AG04449 (cell line): ENCODE measurements at regions not wholly inside any gene's neighbourhood (a gene's known extent, or its start where the extent isn't known, plus 50 kb on each side); places are given as distances from the start of the nearest gene placed in this dataset.

ENCODE experiments used
- CTCF ChIA-PET: fragments of 350-600 bp; formaldehyde crosslinking; extraction: SDS; loops from one replicate; lab custom pipeline; 2021; ENCODE audit warnings: antibody characterized with exemption; lab: Yijun Ruan, JAX
- POLR2A ChIA-PET: fragments of 400-600, 350-600 bp; formaldehyde crosslinking; extraction: SDS; loops from one replicate; lab custom pipeline; 2020; ENCODE audit warnings: antibody characterized with exemption, inconsistent platforms; lab: Yijun Ruan, JAX
- DNase-seq: peaks from one replicate; pipeline ENCODE4 v3.0.0-alpha.2; 2010; ENCODE audit warnings: low read depth, low spot score
- H3K4me3 ChIP-seq: 2 replicates; pipeline ENCODE4 v1.5.1; 2011; ENCODE audit warnings: low read depth, mild to moderate bottlenecking, control low read depth, low read length
- CTCF ChIP-seq: IDR thresholded peaks from one replicate; pipeline ENCODE4 v1.5.1; 2011; ENCODE audit warnings: mild to moderate bottlenecking, moderate library complexity, low read length, control low read depth, inconsistent platforms; ENCODE audit not compliant: insufficient read depth; ENCODE audit errors: missing control alignments

- H3K4me3 ChIP-seq: no peak overlapping the region
- no peak for DNase-seq
- ChIA-PET POLR2A (no interaction called here), CTCF (interaction anchor here (1.3 kb wide), 1 partner anchor 9 kb away, joined by 3 read pairs; no protein-coding TSS in a partner anchor)
- TF ChIP-seq CTCF: no peak
Measured at GRCh38 chr18:22344445-22344844, 73.3 kb downstream of the CTAGE1 start.

GRCh38 chr18:22343613-22344012 is 74.1 kb downstream of the CTAGE1 start:
- no peak overlapping the region for H3K4me3 ChIP-seq
- no peak for TF ChIP-seq CTCF
- DNase-seq: no peak
- POLR2A ChIA-PET: no interaction called here
- CTCF ChIA-PET: interaction anchor here (1.3 kb wide), 1 partner anchor 8 kb away, joined by 3 read pairs; no protein-coding TSS in a partner anchor

- POLR2A ChIA-PET: interaction anchor here (1.1 kb wide), 1 partner anchor 12 kb away, joined by 3 read pairs; no protein-coding TSS in a partner anchor
- DNase-seq: no peak
- no peak for TF ChIP-seq CTCF
- CTCF ChIA-PET: no interaction called here
- no peak overlapping the region for H3K4me3 ChIP-seq
Measured at GRCh38 chr18:22342625-22343024, 75.1 kb downstream of the CTAGE1 start.

GRCh38 chr18:22340331-22340730 is 77.4 kb downstream of the CTAGE1 start:
- POLR2A ChIA-PET: no interaction called here
- CTCF ChIA-PET: no interaction called here
- no peak overlapping the region for H3K4me3 ChIP-seq
- no peak for TF ChIP-seq CTCF
- DNase-seq: no peak

- no peak for DNase-seq
- POLR2A ChIA-PET: no interaction called here
- no peak overlapping the region for H3K4me3 ChIP-seq
- CTCF ChIA-PET: no interaction called here
- TF ChIP-seq CTCF: no peak
Measured at GRCh38 chr18:22339913-22340312, 77.8 kb downstream of the CTAGE1 start.

- DNase-seq: no peak
- ChIA-PET CTCF (no interaction called here), POLR2A (no interaction called here)
- no peak overlapping the region for H3K4me3 ChIP-seq
- TF ChIP-seq CTCF: no peak
Measured at GRCh38 chr18:22337833-22338232, 79.9 kb downstream of the CTAGE1 start.
